ENCODE measurements at regions not wholly inside any gene's neighbourhood (a gene's known extent, or its start where the extent isn't known, plus 50 kb on each side); places are given as distances from the start of the nearest gene placed in this dataset.
"Not testable (repeated sequence)": the region's sequence is repeated elsewhere in the genome, so short reads cannot be mapped to it uniquely, and the experiment has no call there.

- no peaks in the 10 kb centered on the region for H3K36me3 ChIP-seq (ENCODE audit: control insufficient read depth in 4 of 4, insufficient read depth in 3 of 4, low read depth in 1 of 4, low read length in 3 of 4)
- WGBS, result 92% methylated on average over 2 of the region's 2 CpGs
- H3K27me3 ChIP-seq (ENCODE audit: control insufficient read depth in 4 of 4, insufficient read depth in 4 of 4, low read length in 3 of 4), result no peaks in the 10 kb centered on the region
- no peaks in the 10 kb centered on the region for H3K4me1 ChIP-seq (ENCODE audit: control insufficient read depth in 4 of 4, insufficient read depth in 4 of 4, low read length in 3 of 4)
- H3K9me3 ChIP-seq (ENCODE audit: control insufficient read depth in 4 of 4, low read length in 3 of 4), result peaks cover 0 to 7% (median 2%) of the 10 kb centered on the region in 4 donors
- no peak overlapping the region for H3K9ac ChIP-seq (ENCODE audit: low read depth in 1 of 2, low read length in 2 of 2)
- no peak for TF ChIP-seq HNF4A (conservative IDR thresholded peaks at IDR 0.05)
- no peak for TF ChIP-seq EGR1 (IDR thresholded peaks at IDR 0.05; ENCODE audit: low read depth in 2 of 2)
- TF ChIP-seq YY1 (IDR thresholded peaks at IDR 0.05), result no peak
- no peak for TF ChIP-seq JUND (IDR thresholded peaks at IDR 0.05)
- TF ChIP-seq RAD21 (IDR thresholded peaks at IDR 0.05), result no peak
- TF ChIP-seq FOXA1 (IDR thresholded peaks at IDR 0.05), result no peak
- TF ChIP-seq NR2F2 (IDR thresholded peaks at IDR 0.05), result no peak
- no peak for TF ChIP-seq MAX (IDR thresholded peaks at IDR 0.05)
- TF ChIP-seq SP1 (IDR thresholded peaks at IDR 0.05), result no peak
- TF ChIP-seq ZBTB33 (IDR thresholded peaks at IDR 0.05), result no peak
- TF ChIP-seq GABPA (IDR thresholded peaks at IDR 0.05 in 1 of 2, conservative IDR thresholded peaks at IDR 0.05 in 1 of 2), result no peak
- no peak for TF ChIP-seq TAF1 (conservative IDR thresholded peaks at IDR 0.05)
- no peak for DNase-seq (ENCODE audit: low spot score)
- no peak overlapping the region for H3K27ac ChIP-seq (ENCODE audit: low read depth in 1 of 2, low read length in 2 of 2)
- no peak overlapping the region for H3K4me3 ChIP-seq (ENCODE audit: low read depth in 1 of 3, low read length in 3 of 3)
These were observed 109.3 kb downstream of the GATA3 start for GRCh38 chr10:8163824-8164223.

GRCh38 chr10:8164640-8165039 is 110.2 kb downstream of the GATA3 start:
- not testable (repeated sequence) for H3K4me3 ChIP-seq (ENCODE audit: low read depth in 1 of 3, low read length in 3 of 3); H3K27me3 ChIP-seq (ENCODE audit: control insufficient read depth in 4 of 4, insufficient read depth in 4 of 4, low read length in 3 of 4); H3K36me3 ChIP-seq (ENCODE audit: control insufficient read depth in 4 of 4, insufficient read depth in 3 of 4, low read depth in 1 of 4, low read length in 3 of 4); H3K27ac ChIP-seq (ENCODE audit: low read depth in 1 of 2, low read length in 2 of 2); DNase-seq (ENCODE audit: low spot score); H3K4me1 ChIP-seq (ENCODE audit: control insufficient read depth in 4 of 4, insufficient read depth in 4 of 4, low read length in 3 of 4); H3K9me3 ChIP-seq (ENCODE audit: control insufficient read depth in 4 of 4, low read length in 3 of 4); H3K9ac ChIP-seq (ENCODE audit: low read depth in 1 of 2, low read length in 2 of 2)
- WGBS, result 95% methylated on average over 1 of the region's 1 CpG

- TF ChIP-seq ZBTB33 (IDR thresholded peaks at IDR 0.05) (no peak), RXRA (IDR thresholded peaks at IDR 0.05) (no peak), GABPA (IDR thresholded peaks at IDR 0.05 in 1 of 2, conservative IDR thresholded peaks at IDR 0.05 in 1 of 2) (no peak), SP1 (IDR thresholded peaks at IDR 0.05) (no peak), FOXA2 (IDR thresholded peaks at IDR 0.05) (no peak), CTCF (IDR thresholded peaks at IDR 0.05; ENCODE audit: low read depth, low read length, missing input control) (no peak), REST (IDR thresholded peaks at IDR 0.05) (no peak), MAX (IDR thresholded peaks at IDR 0.05) (no peak)
- Histone ChIP-seq H3K27me3 (ENCODE audit: control insufficient read depth in 4 of 4, insufficient read depth in 4 of 4, low read length in 3 of 4) (no peaks in the 10 kb centered on the region), H3K27ac (ENCODE audit: low read depth in 1 of 2, low read length in 2 of 2) (no peak overlapping the region), H3K9me3 (ENCODE audit: control insufficient read depth in 4 of 4, low read length in 3 of 4) (peaks cover 1 to 7% (median 2%) of the 10 kb centered on the region in 4 donors), H3K36me3 (ENCODE audit: control insufficient read depth in 4 of 4, insufficient read depth in 3 of 4, low read depth in 1 of 4, low read length in 3 of 4) (no peaks in the 10 kb centered on the region), H3K4me1 (ENCODE audit: control insufficient read depth in 4 of 4, insufficient read depth in 4 of 4, low read length in 3 of 4) (peaks cover 0 to 12% (median 7%) of the 10 kb centered on the region in 4 donors), H3K9ac (ENCODE audit: low read depth in 1 of 2, low read length in 2 of 2) (no peak overlapping the region), H3K4me3 (ENCODE audit: low read depth in 1 of 3, low read length in 3 of 3) (no peak overlapping the region)
- no peak for DNase-seq (ENCODE audit: low spot score)
These were observed 114.3 kb downstream of the GATA3 start for GRCh38 chr10:8168836-8169235.
